ELR (cell line): ENCODE measurements at regions not wholly inside any gene's neighbourhood (a gene's known extent, or its start where the extent isn't known, plus 50 kb on each side); places are given as distances from the start of the nearest gene placed in this dataset.
"Not testable (repeated sequence)": the region's sequence is repeated elsewhere in the genome, so short reads cannot be mapped to it uniquely, and the experiment has no call there.

ENCODE experiments used
- DNase-seq: peaks from one replicate; pipeline ENCODE4 v3.0.0-alpha.2; 2015; ENCODE audit warnings: low read depth

- not testable (repeated sequence) for DNase-seq
Observed at GRCh38 chr21:5217933-5218332, 5303.4 kb upstream of the TPTE start.

GRCh38 chr21:5219988-5220387, 5301.4 kb upstream of the TPTE start:
- not testable (repeated sequence) for DNase-seq

GRCh38 chr21:5220468-5220867, 5300.9 kb upstream of the TPTE start:
- peak; percentile 24 for DNase-seq

GRCh38 chr21:5221458-5222050, 5299.8 kb upstream of the TPTE start:
- not testable (repeated sequence) for DNase-seq

GRCh38 chr21:5222996-5223782, 5298.2 kb upstream of the TPTE start:
- DNase-seq, result not testable (repeated sequence)

GRCh38 chr21:5224156-5224555, 5297.2 kb upstream of the TPTE start:
- DNase-seq, result not testable (repeated sequence)

GRCh38 chr21:5227252-5227651, 5294.1 kb upstream of the TPTE start:
- DNase-seq, result not testable (repeated sequence)

- DNase-seq, result not testable (repeated sequence)
Observed at GRCh38 chr21:5230561-5230960, 5290.8 kb upstream of the TPTE start.

- not testable (repeated sequence) for DNase-seq
Observed at GRCh38 chr21:5231261-5231660, 5290.1 kb upstream of the TPTE start.

- not testable (repeated sequence) for DNase-seq
Observed at GRCh38 chr21:5232176-5232958, 5289.0 kb upstream of the TPTE start.

- not testable (repeated sequence) for DNase-seq
Observed at GRCh38 chr21:5235761-5236160, 5285.6 kb upstream of the TPTE start.

GRCh38 chr21:5236846-5237675, 5284.3 kb upstream of the TPTE start:
- DNase-seq, result not testable (repeated sequence)

GRCh38 chr21:5240521-5240920, 5280.9 kb upstream of the TPTE start:
- DNase-seq, result not testable (repeated sequence)

- DNase-seq, result not testable (repeated sequence)
Observed at GRCh38 chr21:5242732-5243131, 5278.7 kb upstream of the TPTE start.

- DNase-seq, result not testable (repeated sequence)
Observed at GRCh38 chr21:5243257-5243656, 5278.1 kb upstream of the TPTE start.

- DNase-seq, result not testable (repeated sequence)
Observed at GRCh38 chr21:5243715-5244375, 5277.5 kb upstream of the TPTE start.

- not testable (repeated sequence) for DNase-seq
Observed at GRCh38 chr21:5244376-5244718, 5277.0 kb upstream of the TPTE start.

GRCh38 chr21:5244954-5245353, 5276.4 kb upstream of the TPTE start:
- DNase-seq, result not testable (repeated sequence)

GRCh38 chr21:5246416-5246815, 5275.0 kb upstream of the TPTE start:
- DNase-seq, result not testable (repeated sequence)

- DNase-seq, result not testable (repeated sequence)
Observed at GRCh38 chr21:5247399-5247798, 5274.0 kb upstream of the TPTE start.

GRCh38 chr21:5250128-5250527, 5271.3 kb upstream of the TPTE start:
- not testable (repeated sequence) for DNase-seq
